ENCODE measurements at regions not wholly inside any gene's neighbourhood (a gene's known extent, or its start where the extent isn't known, plus 50 kb on each side); places are given as distances from the start of the nearest gene placed in this dataset.

- TF ChIP-seq CTCF (IDR thresholded peaks at IDR 0.05; ENCODE audit: low read depth, low read length, poor library complexity, severe bottlenecking) (peak; percentile 15), EZH2phosphoT487 (IDR thresholded peaks at IDR 0.05; ENCODE audit: borderline replicate concordance, low read length) (no peak)
Measured at GRCh38 chr4:14837860-14838259, 164.4 kb upstream of the CPEB2 start.

Measured in DOHH2 (cell line).